ENCODE measurements at regions not wholly inside any gene's neighbourhood (a gene's known extent, or its start where the extent isn't known, plus 50 kb on each side); places are given as distances from the start of the nearest gene placed in this dataset.

GRCh38 chr9:117775591-117775990 is 71.4 kb downstream of the TLR4 start:
- H3K36me3 ChIP-seq, result no peaks in the 10 kb centered on the region
- DNase-seq, result no peak
- no peak overlapping the region for H3K27ac ChIP-seq
- no peaks in the 10 kb centered on the region for H3K27me3 ChIP-seq (ENCODE audit: insufficient read depth, low read depth, severe bottlenecking)
- H3K4me3 ChIP-seq (ENCODE audit: low read depth, low read length), result no peak overlapping the region
- TF ChIP-seq, protein P1, sequence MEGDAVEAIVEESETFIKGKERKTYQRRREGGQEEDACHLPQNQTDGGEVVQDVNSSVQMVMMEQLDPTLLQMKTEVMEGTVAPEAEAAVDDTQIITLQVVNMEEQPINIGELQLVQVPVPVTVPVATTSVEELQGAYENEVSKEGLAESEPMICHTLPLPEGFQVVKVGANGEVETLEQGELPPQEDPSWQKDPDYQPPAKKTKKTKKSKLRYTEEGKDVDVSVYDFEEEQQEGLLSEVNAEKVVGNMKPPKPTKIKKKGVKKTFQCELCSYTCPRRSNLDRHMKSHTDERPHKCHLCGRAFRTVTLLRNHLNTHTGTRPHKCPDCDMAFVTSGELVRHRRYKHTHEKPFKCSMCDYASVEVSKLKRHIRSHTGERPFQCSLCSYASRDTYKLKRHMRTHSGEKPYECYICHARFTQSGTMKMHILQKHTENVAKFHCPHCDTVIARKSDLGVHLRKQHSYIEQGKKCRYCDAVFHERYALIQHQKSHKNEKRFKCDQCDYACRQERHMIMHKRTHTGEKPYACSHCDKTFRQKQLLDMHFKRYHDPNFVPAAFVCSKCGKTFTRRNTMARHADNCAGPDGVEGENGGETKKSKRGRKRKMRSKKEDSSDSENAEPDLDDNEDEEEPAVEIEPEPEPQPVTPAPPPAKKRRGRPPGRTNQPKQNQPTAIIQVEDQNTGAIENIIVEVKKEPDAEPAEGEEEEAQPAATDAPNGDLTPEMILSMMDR (IDR thresholded peaks at IDR 0.05; ENCODE audit: low read depth, low read length), result no peak
- no peaks in the 10 kb centered on the region for H3K9me3 ChIP-seq (ENCODE audit: severe bottlenecking)

DNA sequence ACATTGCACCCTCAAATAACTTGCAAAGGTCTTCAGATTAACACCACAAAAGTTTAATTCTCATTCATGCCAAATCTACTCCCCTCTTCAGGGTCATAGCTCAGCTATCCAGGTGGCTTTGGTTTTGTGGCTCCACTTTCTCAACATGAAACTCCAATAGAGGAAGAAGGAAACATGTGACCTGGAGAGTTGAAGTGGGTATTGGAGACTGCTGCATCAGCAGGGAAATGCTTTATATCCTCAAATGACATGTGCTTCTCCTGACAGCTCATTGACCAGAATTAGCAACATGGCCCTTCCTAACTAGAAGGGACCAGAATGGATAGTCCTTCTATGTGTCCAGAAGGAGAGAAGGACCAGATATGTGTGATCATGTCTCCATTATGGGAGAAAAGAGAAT is 73.6 kb downstream of the TLR4 start:
- no peak overlapping the region for H3K4me3 ChIP-seq (ENCODE audit: low read depth, low read length)
- H3K9me3 ChIP-seq (ENCODE audit: severe bottlenecking), result no peaks in the 10 kb centered on the region
- H3K27me3 ChIP-seq (ENCODE audit: insufficient read depth, low read depth, severe bottlenecking), result no peaks in the 10 kb centered on the region
- TF ChIP-seq, protein P1 (IDR thresholded peaks at IDR 0.05; ENCODE audit: low read depth, low read length), result no peak
- no peaks in the 10 kb centered on the region for H3K36me3 ChIP-seq
- H3K27ac ChIP-seq, result no peak overlapping the region
- DNase-seq, result no peak

- H3K27ac ChIP-seq, result peak overlapping the region; percentile 34
- no peaks in the 10 kb centered on the region for H3K9me3 ChIP-seq (ENCODE audit: severe bottlenecking)
- TF ChIP-seq, protein P1 (IDR thresholded peaks at IDR 0.05; ENCODE audit: low read depth, low read length), result no peak
- no peaks in the 10 kb centered on the region for H3K27me3 ChIP-seq (ENCODE audit: insufficient read depth, low read depth, severe bottlenecking)
- no peak overlapping the region for H3K4me3 ChIP-seq (ENCODE audit: low read depth, low read length)
- H3K36me3 ChIP-seq, result no peaks in the 10 kb centered on the region
- DNase-seq, result peak; percentile 73
Measured at GRCh38 chr9:117779760-117780159, 75.6 kb downstream of the TLR4 start.

GRCh38 chr9:117782931-117783788 is 79.0 kb downstream of the TLR4 start:
- Histone ChIP-seq H3K9me3 (ENCODE audit: severe bottlenecking) (no peaks in the 10 kb centered on the region), H3K4me3 (ENCODE audit: low read depth, low read length) (peak overlapping the region; percentile 7; the same call in 1 of the 2 replicates), H3K27ac (no peak overlapping the region), H3K36me3 (no peaks in the 10 kb centered on the region), H3K27me3 (ENCODE audit: insufficient read depth, low read depth, severe bottlenecking) (no peaks in the 10 kb centered on the region)
- peak; percentile 89 for DNase-seq
- TF ChIP-seq, protein P1 (IDR thresholded peaks at IDR 0.05; ENCODE audit: low read depth, low read length), result peak; percentile 89

DNA sequence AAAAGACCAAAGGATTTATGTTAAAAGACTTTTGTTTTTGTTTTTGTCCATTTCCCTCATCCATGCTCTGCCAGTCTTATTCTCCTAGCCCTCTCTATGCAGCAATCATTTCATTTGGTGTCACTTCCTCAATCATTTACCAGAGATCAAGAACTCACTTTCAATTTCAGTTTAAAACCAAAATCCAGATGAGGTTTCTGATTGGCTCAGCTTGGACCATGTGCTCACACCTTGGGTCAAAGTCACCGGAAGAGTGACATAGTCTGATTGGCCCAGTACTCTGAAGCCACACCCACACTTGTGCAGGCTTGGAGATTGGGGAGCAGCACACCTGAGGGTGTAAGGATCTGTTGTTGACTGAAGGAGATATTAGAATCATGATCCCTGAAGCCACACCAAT is 79.6 kb downstream of the TLR4 start:
- TF ChIP-seq, protein P1 (IDR thresholded peaks at IDR 0.05; ENCODE audit: low read depth, low read length), result no peak
- no peak for DNase-seq
- Histone ChIP-seq H3K9me3 (ENCODE audit: severe bottlenecking) (no peaks in the 10 kb centered on the region), H3K27me3 (ENCODE audit: insufficient read depth, low read depth, severe bottlenecking) (no peaks in the 10 kb centered on the region), H3K27ac (no peak overlapping the region), H3K36me3 (no peaks in the 10 kb centered on the region), H3K4me3 (ENCODE audit: low read depth, low read length) (no peak overlapping the region)

All from WERI-Rb-1 (cell line).